GM18951 (cell line): ENCODE measurements at regions not wholly inside any gene's neighbourhood (a gene's known extent, or its start where the extent isn't known, plus 50 kb on each side); places are given as distances from the start of the nearest gene placed in this dataset.

Source experiments
- POLR2A ChIP-seq: IDR thresholded peaks from 4 replicates; pipeline ENCODE4 v1.6.1; 2011; ENCODE audit warnings: mild to moderate bottlenecking; ENCODE audit not compliant: insufficient read length, insufficient read depth; ENCODE audit errors: extremely low read depth
- in situ Hi-C: fragments of 300-500 bp; cut with MboI; formaldehyde crosslinking; loops from one replicate; pipeline ENCODE4 v1.12.0; 2022; ENCODE audit warnings: low sequenced_read_pairs, mixed read lengths, inconsistent platforms; ENCODE audit not compliant: unreplicated experiment

- in situ Hi-C loops = no loop called here
- TF ChIP-seq POLR2A = no peak
Observed at GRCh38 chr6:95364016-95364604, 213.2 kb upstream of the MANEA start.

DNA sequence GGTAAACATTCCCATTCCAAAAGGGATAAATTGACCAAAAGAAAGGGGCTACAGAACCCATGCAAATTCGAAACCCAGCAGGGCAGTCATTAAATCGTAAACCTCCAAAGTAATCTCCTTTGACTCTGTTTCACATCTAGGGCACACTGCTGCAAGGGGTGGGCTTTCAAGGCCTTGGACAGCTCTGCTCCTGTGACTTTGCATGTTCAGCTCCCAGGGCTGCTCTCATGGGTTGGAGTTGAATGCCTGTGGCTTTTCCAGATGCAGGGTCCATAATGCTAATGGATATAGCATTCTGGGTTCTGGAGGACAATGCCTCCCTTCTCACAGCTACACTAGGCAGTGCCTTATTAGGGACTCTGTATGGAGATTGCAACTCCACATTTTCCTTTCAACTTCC lies 211.9 kb upstream of the MANEA start:
- in situ Hi-C loops = no loop called here
- TF ChIP-seq POLR2A = no peak

GRCh38 chr6:95366414-95366813 lies 210.9 kb upstream of the MANEA start:
- TF ChIP-seq POLR2A = no peak
- in situ Hi-C loops = no loop called here

DNA sequence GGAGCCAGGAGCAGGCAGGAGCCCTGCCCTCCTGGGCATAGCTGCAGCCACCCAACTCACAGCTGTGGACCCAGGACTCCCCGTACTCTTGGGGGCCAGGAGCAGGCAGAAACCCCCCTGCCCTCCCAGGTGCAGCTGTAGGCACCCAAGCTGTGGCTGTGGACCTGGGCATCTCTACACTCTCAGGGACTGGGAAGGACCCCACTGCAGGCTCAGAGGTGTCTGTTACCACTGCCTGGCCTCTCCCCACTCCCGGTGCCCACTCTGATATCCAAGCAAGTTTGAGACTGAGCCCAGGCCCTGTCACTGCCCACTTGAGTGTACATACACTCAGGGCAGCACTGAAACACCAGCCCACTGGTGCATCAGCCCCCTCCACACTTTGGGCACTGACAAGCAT lies 193.5 kb upstream of the MANEA start:
- in situ Hi-C loops = no loop called here
- TF ChIP-seq POLR2A = no peak

DNA sequence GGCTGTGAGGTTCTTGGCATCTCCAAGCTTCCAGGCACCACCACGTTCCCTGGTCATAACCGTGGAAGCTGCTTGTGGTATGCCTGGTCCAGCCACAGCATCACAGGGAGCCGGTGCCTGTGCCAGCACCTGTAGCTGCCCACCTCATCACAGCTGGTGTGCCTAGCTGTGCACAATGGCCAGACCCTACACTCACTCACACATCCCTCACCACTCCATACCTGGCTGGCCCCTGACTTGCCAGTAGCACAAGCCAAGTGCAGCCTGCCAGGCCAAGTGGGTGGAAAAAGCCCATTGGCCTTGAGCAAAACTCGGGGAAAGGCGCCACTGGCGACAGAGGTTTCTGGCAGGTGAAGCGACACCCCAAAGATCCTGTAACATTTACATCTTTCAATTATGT lies 192.3 kb upstream of the MANEA start:
- in situ Hi-C loops = no loop called here
- no peak for TF ChIP-seq POLR2A

DNA sequence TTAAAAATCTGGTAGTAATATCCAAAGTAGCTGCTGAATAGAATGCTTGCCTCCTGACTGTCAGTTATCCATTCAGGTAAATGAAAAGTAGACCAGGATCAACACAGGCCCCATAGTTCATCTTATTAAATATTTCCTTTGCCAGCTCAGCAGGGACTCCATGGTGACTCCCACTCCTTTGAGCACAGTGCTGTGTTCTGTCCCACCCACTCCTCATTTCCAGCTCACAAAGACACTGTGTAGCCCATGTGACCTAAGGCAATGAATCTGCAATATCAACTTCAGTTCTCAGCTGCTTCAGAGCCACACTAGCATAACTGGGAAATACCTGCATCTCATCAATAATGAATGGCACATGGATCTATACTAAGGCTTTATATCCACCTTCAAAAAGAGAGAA lies 189.5 kb upstream of the MANEA start:
- no peak for TF ChIP-seq POLR2A
- in situ Hi-C loops = no loop called here

- in situ Hi-C loops = no loop called here
- no peak for TF ChIP-seq POLR2A
Observed at GRCh38 chr6:95404777-95405176, 172.6 kb upstream of the MANEA start.

DNA sequence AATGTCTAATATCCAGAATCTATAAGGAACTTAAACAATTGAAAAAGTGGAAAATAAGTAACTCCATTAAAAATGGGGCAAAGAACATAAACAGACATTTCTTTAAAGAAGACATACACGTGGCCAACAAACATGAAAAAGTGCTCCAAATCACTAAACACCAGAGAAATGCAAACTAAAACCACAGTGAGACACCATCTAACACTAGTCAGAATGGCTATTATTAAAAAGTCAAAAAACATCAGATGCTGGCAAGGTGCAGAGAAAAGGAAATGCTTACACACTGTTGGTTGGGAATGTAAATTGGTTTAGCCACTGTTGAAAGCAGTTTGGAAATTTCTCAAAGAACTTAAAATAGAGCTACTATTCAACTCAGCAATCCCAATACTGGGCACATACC lies 169.2 kb upstream of the MANEA start:
- in situ Hi-C loops = no loop called here
- no peak for TF ChIP-seq POLR2A

DNA sequence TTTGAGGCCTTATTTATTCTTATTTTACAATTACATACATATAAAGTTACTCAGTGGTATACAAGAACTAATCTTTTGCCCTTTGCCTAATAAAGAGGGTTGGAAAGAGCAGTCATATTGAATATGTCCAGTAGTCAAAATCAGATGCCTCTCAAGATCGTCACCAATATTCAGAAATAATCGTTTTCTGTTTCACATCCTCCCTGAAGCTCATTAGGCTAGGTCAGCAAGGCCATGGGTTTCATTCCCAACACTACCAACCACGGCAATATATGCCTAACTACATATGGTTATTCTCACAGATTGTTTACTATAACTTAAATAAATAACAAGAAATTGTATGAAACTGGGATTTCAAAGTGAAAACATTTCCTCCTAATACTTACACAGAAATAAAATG lies 167.2 kb upstream of the MANEA start:
- in situ Hi-C loops = no loop called here

DNA sequence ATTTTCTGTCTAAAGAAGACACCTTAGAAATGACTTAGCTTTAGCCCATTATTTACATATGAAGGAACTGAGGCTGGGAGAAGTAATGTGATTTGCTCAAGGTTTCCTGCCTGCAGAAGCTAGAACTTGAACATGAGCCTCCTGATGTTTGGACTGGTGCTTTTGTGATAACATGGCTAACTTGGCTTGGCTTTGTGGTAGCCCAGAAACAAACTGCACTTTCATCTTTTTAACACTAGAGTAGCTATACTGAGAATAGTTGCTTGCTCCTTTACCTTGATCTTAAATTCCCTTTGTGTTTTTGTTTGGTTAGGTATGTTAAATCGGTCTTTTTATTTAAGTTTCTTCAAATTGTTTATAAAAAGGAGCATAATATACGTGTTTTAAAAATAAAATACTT lies 163.5 kb upstream of the MANEA start:
- in situ Hi-C loops = no loop called here
- no peak for TF ChIP-seq POLR2A

More for the DNA sequence above, 167.2 kb upstream of the MANEA start:
- no peak for TF ChIP-seq POLR2A

GRCh38 chr6:95417856-95418255 lies 159.5 kb upstream of the MANEA start:
- TF ChIP-seq POLR2A = no peak
- in situ Hi-C loops = no loop called here

DNA sequence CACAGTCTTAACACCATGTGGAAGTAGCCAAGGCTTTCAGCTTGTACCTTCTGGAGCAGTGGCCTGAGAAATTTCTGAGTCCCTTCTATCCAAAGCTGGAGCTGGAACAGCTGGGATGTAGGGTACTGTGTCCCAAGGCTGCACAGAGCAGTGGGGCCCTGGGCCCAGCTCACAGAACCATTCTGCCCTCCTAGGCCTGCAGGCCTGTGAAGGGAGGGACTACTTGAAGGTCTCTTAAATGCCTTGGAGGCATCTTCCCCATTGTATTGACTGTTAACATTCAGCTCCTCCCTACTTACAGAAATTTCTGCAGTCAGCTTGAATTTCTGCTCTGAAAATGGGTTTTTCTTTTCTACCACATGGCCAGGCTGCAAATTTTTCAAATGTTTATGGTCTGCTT lies 156.5 kb upstream of the MANEA start:
- in situ Hi-C loops = no loop called here
- TF ChIP-seq POLR2A = no peak

DNA sequence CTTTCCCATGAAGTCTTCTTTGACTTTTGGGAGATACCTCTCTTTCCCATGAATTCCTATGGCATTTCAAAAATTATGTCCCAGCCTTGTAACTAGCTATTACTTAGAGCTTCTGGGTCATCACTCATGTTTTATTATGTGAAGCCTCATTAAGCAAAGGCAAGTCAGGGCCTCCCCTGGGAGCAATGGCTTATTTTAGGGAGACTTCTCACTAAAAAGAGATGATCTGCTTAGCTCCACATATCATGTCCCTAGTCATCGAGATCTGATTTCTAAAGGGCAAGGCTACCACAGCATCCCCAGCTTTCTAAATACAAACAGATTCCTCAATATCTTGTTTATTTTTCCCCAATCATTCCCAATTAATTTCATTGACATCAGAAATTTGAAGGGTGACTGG lies 154.0 kb upstream of the MANEA start:
- TF ChIP-seq POLR2A = no peak
- in situ Hi-C loops = no loop called here

GRCh38 chr6:95431637-95432228 lies 145.6 kb upstream of the MANEA start:
- in situ Hi-C loops = no loop called here
- TF ChIP-seq POLR2A = no peak

DNA sequence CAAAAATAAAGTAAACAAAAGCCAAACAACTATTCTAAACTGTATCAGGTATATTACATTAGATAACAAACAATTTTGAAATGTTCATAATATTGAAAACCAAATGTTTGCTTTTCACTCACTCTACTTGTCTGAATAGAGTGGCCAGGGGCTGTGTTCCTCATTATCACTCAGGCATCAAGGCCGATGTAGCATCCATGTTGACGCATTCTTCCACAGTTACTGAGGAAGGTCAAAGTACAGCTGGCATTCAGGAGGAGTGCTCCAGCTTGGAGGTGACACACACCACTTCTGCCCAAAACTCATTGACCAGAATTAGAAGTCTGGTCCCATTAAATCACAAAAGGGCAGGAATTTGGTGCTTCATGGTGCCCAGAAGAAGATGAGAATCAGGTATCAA lies 137.6 kb upstream of the MANEA start:
- TF ChIP-seq POLR2A = no peak
- in situ Hi-C loops = no loop called here
